SKM-1 treated with dmso at 0.1 percent for 144 hours (cell line): ENCODE measurements at regions not wholly inside any gene's neighbourhood (a gene's known extent, or its start where the extent isn't known, plus 50 kb on each side); places are given as distances from the start of the nearest gene placed in this dataset.
"Not testable (repeated sequence)": the region's sequence is repeated elsewhere in the genome, so short reads cannot be mapped to it uniquely, and the experiment has no call there.

Source experiments
- DNase-seq: peaks from one replicate; lab custom pipeline; 2025; ENCODE audit not compliant: unreplicated experiment; lab: John Stamatoyannopoulos, UW

GRCh38 chr5:174612686-174613085 lies 111.7 kb upstream of the MSX2 start:
- DNase-seq, result no peak

DNA sequence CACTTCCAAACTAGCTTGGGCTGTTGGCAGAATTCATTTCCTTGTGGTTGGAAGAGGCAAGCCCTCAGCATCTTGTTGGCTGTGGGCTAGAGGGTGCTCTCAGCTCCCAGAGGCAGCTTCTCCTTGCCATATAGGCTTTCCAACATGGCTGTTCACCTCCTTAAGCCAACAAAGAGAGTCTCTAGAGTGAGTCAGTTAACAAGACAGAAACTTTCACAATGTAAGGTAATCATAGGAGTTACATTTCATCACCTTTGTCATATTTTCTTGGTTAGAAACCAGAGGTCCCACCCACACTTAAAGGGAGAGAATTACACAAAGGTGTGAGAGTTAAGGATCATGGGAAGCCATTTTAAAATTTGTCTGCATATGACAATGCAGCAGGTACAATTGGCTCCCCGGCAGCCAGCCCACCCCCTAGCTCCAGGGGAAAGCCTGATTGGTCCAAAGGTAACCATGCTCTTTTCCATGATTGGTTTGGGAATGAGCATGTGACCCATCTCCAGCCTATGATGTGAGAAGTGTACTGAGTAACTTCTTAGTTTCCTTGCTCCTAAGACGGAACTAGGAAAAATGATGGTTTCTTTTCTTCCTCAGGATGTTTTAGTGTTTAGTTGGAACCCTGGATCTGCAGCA lies 109.8 kb upstream of the MSX2 start:
- DNase-seq, result no peak

GRCh38 chr5:174616036-174616435 lies 108.3 kb upstream of the MSX2 start:
- DNase-seq, result no peak

DNA sequence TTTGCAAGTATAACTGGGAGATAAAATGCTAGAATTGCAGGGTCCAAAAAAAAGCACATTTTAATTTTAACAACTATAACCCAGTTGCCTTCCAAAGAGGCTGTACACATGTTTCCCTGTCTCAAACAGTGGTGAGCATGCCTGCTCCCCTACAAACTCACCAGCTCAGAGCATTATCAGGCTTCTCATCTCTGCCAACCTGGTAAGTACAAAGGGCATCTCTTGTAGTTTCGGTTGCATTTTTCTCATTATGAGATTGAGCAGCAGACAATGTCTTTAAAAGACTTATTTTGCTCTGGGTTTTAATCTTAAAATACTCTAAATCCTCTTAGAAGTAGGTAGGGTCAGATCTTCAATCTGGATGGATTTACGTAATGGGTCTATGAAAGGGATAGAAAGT lies 107.1 kb upstream of the MSX2 start:
- no peak for DNase-seq

- DNase-seq, result no peak
Observed at GRCh38 chr5:174617910-174618309, 106.5 kb upstream of the MSX2 start.

DNA sequence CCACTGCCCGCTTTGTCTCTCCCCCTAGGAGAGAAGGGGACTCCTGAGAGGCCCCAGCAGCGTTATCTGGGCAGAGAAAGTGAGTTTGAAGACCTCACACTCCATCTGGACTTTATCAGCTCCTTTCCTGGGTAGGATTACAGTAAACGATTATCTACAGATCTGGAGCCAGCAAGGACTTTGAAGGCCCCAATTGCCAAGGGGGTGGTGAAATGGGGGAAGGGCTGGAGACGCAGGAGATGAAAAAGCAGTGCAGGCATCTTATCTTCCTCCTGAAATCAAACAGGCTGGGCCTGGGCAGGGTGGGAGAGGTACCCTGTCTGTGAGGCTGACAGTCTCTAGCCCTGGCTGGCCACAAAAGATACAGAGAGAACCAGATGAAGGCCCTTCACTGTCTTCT lies 105.8 kb upstream of the MSX2 start:
- DNase-seq, result no peak

GRCh38 chr5:174622067-174622466 lies 102.3 kb upstream of the MSX2 start:
- DNase-seq, result no peak

DNA sequence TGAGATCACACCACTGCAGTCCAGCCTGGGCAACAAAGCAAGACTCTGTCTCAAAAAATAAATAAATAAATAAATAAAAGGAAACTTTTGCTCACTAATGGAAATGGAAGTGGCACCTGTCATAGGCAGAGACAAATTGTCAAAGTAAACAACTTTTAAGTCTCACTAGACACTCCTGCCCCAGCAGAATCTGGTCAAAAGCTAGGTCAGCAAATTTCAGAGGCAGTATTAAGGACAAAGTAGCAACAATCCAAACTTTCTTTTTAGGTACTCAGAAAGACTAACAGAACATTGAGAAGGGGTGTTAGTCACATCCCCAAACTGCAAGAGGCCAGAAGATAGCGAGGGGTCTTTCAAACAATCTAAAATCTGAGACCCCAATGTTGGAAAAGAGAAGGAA lies 101.4 kb upstream of the MSX2 start:
- DNase-seq, result no peak

- no peak for DNase-seq
Observed at GRCh38 chr5:174623433-174624019, 100.9 kb upstream of the MSX2 start.

- DNase-seq, result peak; percentile 56
Observed at GRCh38 chr5:174624733-174625522, 99.5 kb upstream of the MSX2 start.

DNA sequence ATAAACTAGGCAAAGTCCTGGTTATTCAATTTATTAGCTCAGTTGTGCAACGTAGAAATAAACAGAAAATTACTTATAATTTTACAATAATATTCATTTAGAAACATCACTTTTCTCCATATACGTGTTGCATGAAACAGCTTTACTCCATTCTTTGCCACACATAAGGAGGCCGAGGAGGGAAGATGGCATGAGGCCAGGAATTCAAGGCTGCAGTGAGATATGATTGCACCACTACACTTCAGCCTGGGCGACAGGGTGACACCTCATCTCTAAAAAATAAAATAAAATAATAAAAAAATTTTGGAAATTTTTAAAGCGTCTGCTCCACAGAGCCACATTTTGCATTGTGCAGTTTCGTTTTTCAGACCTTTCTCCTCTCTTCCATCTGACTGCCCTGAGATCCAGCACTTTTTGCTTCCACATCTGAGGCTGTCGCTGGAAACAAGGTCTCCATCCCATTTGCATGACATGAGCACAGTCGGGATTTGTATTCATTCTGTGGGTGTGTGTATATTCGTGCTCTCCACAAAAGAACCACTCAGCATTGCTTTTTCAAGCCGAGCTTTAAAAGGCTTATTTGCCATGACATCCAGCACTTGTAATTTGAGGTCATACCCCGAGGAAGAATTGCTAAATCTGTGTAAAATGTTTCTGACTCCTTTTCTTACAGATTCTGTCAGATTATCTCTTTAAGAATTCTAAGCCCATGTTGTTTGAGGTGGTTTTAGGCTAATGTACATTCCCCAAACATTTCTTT lies 98.6 kb upstream of the MSX2 start:
- DNase-seq, result no peak

DNA sequence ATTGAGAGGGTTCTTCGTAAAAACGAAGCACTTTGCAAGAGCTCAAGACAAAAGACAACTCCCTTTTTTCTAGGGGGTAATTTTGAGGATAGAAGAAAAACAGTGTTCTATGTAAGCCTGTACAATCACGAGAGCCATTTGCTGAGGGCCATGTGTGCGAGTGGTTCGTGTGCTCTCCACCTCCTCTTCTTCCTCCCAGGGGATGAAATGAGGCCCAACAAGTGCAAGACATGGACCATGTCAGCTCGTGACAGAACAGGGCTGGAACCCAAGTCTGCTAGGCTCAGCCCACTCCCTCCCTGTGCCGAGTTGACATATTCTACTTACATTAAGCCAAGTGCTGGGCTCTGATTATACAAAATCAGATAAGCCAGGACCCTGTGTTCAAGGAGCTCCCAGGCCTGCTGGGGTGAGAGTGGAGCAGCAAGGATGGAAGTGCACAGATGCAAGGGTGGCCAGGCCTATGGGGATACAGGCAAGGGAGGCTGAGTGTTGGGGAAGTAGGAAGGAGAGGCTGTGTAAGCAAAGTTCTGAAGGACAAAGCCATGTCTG lies 97.9 kb upstream of the MSX2 start:
- no peak for DNase-seq

DNA sequence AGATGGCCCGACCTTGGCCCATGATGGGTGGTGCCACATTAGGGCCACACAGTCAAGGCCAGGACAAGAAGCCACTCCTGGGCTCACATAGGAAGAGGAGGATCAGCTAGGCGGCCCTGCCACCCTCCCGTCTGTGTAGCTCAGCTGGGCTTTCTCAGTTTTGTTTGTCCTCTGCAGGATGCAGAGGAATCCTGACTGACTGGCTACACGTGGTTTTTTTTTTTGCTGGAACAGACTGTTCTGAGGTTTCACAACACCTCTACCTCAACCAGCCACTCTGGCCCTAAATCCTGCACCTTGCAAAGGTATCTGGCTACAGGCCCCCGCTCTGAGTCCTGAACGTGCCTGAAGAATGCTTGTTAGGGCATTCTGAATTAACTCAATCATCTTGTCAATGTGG lies 88.3 kb upstream of the MSX2 start:
- no peak for DNase-seq

- no peak for DNase-seq
Observed at GRCh38 chr5:174642816-174643405, 81.5 kb upstream of the MSX2 start.

GRCh38 chr5:174644436-174644835 lies 79.9 kb upstream of the MSX2 start:
- no peak for DNase-seq

GRCh38 chr5:174644923-174645322 lies 79.5 kb upstream of the MSX2 start:
- no peak for DNase-seq

DNA sequence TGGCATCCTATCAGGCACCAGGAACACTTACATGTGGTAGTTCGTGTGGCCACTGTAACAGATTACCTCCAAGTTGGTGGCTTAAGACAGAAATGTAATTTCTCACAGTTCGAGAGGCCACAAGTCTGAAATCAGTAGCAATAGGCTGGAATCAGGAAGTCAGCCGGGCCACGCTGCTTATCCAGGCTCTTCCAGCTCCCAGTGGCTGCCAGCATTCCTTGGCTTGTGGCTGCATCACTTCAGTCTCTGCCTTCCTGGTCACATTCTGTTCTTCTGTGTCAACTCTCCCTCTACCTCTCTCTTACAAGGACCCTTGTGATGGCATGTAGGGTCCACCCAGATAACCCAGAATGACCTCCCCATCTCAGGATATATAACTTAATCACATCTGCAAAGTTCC lies 78.7 kb upstream of the MSX2 start:
- no peak for DNase-seq

DNA sequence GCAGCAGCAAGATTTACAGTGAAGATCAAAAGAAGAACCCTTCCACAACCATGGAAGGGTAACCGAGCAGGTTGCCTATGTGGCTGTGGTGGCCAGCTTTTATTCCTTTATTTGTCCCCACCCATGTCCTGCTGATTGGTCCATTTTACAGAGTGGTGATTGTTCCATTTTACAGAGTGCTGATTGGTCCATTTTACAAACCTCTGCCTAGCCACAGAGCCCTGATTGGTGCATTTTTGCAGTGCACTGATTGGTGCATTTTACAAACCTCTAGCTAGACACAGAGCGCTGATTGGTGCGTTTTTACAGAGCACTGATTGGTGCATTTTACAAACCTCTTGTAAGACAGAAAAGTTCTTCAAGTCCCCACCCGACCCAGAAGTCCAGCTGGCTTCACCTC lies 75.8 kb upstream of the MSX2 start:
- DNase-seq, result not testable (repeated sequence)

GRCh38 chr5:174649391-174649790 lies 75.0 kb upstream of the MSX2 start:
- no peak for DNase-seq

- DNase-seq, result no peak
Observed at GRCh38 chr5:174654442-174654841, 69.9 kb upstream of the MSX2 start.

- no peak for DNase-seq
Observed at GRCh38 chr5:174655351-174655750, 69.0 kb upstream of the MSX2 start.
